HL-60 (cell line): ENCODE measurements at regions not wholly inside any gene's neighbourhood (a gene's known extent, or its start where the extent isn't known, plus 50 kb on each side); places are given as distances from the start of the nearest gene placed in this dataset.

Experiments
- DNase-seq, 2 experiments: peaks; one replicate each; pipeline ENCODE4 v3.0.0-alpha.2; 2010 to 2020; ENCODE audit warnings: low read depth in 1 of 2, low spot score in 1 of 2
- H3K27ac ChIP-seq: fragments of 250-450 bp; sonication (Bioruptor Pico); replicated peaks from 2 replicates; pipeline ENCODE4 v1.5.1; 2020; ENCODE audit warnings: mild to moderate bottlenecking, moderate library complexity
- H3K27me3 ChIP-seq: fragments of 250-450 bp; sonication (Bioruptor Pico); 2 replicates; pipeline ENCODE4 v1.5.1; 2021; ENCODE audit warnings: mild to moderate bottlenecking, moderate library complexity; ENCODE audit not compliant: insufficient read depth, poor library complexity, severe bottlenecking
- H3K4me3 ChIP-seq: replicated peaks from 2 replicates; pipeline ENCODE4 v1.5.1; 2011; ENCODE audit warnings: mild to moderate bottlenecking, control low read depth, low read length; ENCODE audit not compliant: insufficient read depth
- CTCF ChIP-seq: IDR thresholded peaks from one replicate; pipeline ENCODE4 v1.5.1; 2011; ENCODE audit warnings: low read length, control low read depth, inconsistent platforms; ENCODE audit not compliant: insufficient read depth
- GABPA ChIP-seq: IDR thresholded peaks from 2 replicates; pipeline ENCODE4 v1.6.1; 2012; ENCODE audit warnings: low read depth
- POLR2AphosphoS5 ChIP-seq: IDR thresholded peaks from 2 replicates; pipeline ENCODE4 v1.6.1; 2012; ENCODE audit warnings: low read depth
- SPI1 ChIP-seq: IDR thresholded peaks from 2 replicates; pipeline ENCODE4 v1.6.1; 2012; ENCODE audit warnings: low read depth, mild to moderate bottlenecking, borderline replicate concordance
- TF ChIP-seq, protein P1 (sequence below): IDR thresholded peaks from 2 replicates; pipeline ENCODE4 v1.6.1; 2012; ENCODE audit warnings: low read depth; ENCODE audit not compliant: insufficient replicate concordance

DNA sequence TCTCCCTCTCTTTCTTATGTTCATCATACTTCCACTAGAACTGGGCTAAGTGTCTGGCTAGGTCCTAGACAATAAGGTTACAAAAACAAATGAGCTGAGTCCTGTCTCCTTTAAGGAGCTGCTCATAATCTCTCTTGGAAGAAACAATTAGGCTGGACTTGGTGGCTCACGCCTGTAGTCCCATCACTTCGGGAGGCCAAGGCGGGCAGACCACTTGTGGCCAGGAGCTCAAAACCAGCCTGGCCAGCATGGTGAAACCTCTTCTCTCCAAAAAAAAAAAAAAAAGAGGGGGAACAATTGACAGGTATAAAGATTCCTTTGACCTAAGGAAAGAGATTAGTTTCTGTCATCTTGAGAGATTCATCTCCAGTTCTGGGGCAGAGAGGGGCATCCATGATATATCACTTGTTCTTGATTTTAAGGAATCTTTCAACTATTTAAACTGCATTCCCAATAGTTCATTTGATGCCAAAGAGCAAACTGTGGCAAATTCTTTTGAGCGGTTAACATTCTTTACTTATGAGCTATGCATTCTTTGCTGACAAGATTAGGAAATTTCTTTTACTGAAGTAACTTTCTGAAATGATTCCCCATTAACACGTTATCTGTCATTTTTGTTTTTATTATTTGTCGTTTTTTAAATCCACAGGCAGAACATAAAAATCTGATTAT lies 125.5 kb downstream of the C11orf87 start:
- TF ChIP-seq SPI1 = no peak
- TF ChIP-seq GABPA = no peak
- no peak for TF ChIP-seq CTCF
- TF ChIP-seq, protein P1, sequence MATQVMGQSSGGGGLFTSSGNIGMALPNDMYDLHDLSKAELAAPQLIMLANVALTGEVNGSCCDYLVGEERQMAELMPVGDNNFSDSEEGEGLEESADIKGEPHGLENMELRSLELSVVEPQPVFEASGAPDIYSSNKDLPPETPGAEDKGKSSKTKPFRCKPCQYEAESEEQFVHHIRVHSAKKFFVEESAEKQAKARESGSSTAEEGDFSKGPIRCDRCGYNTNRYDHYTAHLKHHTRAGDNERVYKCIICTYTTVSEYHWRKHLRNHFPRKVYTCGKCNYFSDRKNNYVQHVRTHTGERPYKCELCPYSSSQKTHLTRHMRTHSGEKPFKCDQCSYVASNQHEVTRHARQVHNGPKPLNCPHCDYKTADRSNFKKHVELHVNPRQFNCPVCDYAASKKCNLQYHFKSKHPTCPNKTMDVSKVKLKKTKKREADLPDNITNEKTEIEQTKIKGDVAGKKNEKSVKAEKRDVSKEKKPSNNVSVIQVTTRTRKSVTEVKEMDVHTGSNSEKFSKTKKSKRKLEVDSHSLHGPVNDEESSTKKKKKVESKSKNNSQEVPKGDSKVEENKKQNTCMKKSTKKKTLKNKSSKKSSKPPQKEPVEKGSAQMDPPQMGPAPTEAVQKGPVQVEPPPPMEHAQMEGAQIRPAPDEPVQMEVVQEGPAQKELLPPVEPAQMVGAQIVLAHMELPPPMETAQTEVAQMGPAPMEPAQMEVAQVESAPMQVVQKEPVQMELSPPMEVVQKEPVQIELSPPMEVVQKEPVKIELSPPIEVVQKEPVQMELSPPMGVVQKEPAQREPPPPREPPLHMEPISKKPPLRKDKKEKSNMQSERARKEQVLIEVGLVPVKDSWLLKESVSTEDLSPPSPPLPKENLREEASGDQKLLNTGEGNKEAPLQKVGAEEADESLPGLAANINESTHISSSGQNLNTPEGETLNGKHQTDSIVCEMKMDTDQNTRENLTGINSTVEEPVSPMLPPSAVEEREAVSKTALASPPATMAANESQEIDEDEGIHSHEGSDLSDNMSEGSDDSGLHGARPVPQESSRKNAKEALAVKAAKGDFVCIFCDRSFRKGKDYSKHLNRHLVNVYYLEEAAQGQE = no peak
- no peak for TF ChIP-seq POLR2AphosphoS5
- H3K4me3 ChIP-seq = no peak overlapping the region
- H3K27ac ChIP-seq = no peak overlapping the region
- H3K27me3 ChIP-seq = no peaks in the 10 kb centered on the region
- no peak for DNase-seq

DNA sequence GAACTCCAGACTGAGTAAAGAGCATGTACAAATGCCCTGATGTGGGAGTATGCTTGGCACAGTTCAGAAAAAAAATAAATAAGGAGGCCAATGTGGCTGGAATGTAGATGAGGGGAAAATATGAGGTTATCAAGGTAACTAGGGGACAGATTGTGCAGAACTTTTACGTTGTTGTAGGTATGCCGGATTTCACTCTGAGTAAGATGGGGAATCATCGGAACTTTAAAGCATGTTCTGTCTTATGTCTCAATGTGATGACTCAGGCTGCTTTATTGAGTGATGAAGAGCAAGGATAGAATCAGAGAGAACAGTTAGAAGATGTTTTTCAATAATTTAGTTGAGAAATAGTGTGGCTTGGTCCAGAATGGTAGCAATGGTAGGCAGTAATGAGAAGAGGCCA lies 130.4 kb downstream of the C11orf87 start:
- Histone ChIP-seq H3K4me3 (no peak overlapping the region), H3K27ac (no peak overlapping the region), H3K27me3 (no peaks in the 10 kb centered on the region)
- no peak for DNase-seq
- TF ChIP-seq, protein P1 = no peak
- no peak for TF ChIP-seq POLR2AphosphoS5
- no peak for TF ChIP-seq SPI1
- no peak for TF ChIP-seq CTCF
- TF ChIP-seq GABPA = no peak

GRCh38 chr11:109553284-109553683 lies 131.3 kb downstream of the C11orf87 start:
- TF ChIP-seq, protein P1 = no peak
- TF ChIP-seq SPI1 (peak; percentile 91), CTCF (no peak), POLR2AphosphoS5 (no peak)
- Histone ChIP-seq H3K4me3 (no peak overlapping the region), H3K27ac (no peak overlapping the region), H3K27me3 (no peaks in the 10 kb centered on the region)
- DNase-seq = peak in 1 of 2 experiments; percentile 20
